ENCODE measurements at regions not wholly inside any gene's neighbourhood (a gene's known extent, or its start where the extent isn't known, plus 50 kb on each side); places are given as distances from the start of the nearest gene placed in this dataset.
"Not testable (repeated sequence)": the region's sequence is repeated elsewhere in the genome, so short reads cannot be mapped to it uniquely, and the experiment has no call there.

- DNase-seq (ENCODE audit: low spot score): no peak
Measured at GRCh38 chr7:17558135-17558534, 259.7 kb downstream of the AHR start.

DNA sequence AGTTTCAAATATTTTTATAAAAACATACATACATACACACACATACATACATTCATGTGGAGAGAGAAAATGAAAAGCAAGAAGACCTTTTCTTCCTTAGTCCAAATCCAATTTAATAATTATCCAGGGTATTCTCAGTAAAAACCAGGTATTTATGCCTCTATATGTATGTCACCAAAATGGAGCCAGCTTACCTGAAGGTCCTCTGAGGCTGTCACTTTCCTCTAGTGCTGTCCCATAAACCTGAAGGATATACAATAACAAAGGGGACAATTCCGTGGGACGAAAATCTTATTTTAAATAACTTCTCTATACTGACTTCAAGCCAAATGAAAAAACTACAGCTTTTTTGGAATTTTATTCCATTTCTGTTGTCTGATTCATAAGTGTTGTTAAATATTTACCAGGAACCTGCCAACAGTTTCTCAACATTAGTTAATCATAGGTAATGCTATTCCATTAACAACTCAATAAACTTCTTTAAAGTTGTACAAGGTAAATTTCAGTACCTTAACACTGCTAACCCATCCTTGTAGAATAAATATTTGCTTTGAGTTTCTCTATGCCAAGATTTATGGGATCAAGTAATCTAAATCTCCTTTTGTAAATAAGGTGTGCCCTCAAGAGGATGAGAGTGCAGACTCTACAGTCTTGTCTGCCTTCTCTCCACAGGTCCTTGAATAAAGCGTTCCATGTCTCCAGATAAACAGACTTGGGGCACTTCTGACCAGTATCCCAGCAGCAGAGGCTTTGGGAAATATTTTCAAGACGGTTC is 260.3 kb downstream of the AHR start:
- DNase-seq (ENCODE audit: low spot score): peak; percentile 93

DNA sequence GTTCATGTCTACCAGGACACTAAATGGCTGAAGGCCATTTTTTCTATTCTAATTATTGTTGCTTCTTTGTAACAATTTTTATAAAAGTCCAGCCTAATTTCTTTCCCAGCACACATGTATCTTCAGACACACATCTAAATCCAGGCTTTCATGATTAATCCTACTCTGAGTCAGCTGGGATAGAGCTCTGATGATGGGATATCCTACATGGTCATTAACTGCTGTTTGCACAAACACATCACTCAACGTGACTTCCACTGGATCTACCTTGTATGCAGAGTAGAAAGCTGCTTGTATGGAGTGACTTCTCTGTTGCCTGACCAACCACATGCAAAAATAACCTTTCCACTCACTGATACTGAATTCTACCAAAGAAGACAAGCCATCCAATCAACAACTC is 260.9 kb downstream of the AHR start:
- peak; percentile 59 for DNase-seq (ENCODE audit: low spot score)

DNA sequence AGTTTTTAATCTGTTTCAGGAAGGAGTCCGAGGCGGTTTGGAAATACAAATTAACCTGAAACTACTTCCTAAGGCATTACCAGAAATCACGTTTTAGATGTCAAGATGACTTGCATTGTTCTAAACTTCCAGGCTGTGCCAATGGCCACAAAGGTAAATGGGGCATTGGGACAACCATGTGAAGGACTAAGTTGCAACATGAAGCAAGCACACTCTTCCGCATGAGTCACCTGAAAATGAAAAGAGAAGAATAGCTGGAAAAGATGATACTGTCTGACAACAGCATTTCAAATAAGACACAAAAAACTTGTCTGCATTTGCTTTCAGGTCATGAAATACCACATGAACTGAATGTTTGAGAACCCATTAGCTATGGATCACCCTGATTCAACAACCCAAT is 262.1 kb downstream of the AHR start:
- DNase-seq (ENCODE audit: low spot score): no peak

GRCh38 chr7:17560966-17561365 is 262.5 kb downstream of the AHR start:
- DNase-seq (ENCODE audit: low spot score): no peak

GRCh38 chr7:17564678-17565212 is 266.3 kb downstream of the AHR start:
- peak; percentile 55 for DNase-seq (ENCODE audit: low spot score)

DNA sequence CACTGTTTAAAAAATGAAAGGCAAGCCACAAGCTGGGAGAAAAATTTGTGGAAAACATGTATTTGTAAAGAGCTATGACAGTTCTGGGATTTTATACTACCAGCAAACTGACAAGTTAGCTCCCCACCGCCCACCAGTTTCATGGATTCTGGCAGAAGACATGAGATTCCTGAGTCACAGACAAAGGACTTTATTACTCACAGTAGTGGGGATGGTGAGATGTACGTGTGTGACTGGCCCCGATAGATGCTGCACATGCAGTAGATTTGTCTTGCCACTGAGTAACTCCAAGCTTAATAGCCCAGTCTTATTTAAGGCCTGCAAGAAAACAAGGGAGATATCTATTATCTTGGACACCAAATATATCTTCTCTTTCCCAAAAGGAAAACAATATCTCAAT is 281.7 kb downstream of the AHR start:
- DNase-seq (ENCODE audit: low spot score): no peak

- no peak for DNase-seq (ENCODE audit: low spot score)
Measured at GRCh38 chr7:17580856-17581255, 282.4 kb downstream of the AHR start.

- no peak for DNase-seq (ENCODE audit: low spot score)
Measured at GRCh38 chr7:17581301-17581700, 282.8 kb downstream of the AHR start.

GRCh38 chr7:17582696-17583095 is 284.2 kb downstream of the AHR start:
- not testable (repeated sequence) for DNase-seq (ENCODE audit: low spot score)

- DNase-seq (ENCODE audit: low spot score): no peak
Measured at GRCh38 chr7:17583786-17584185, 285.3 kb downstream of the AHR start.

GRCh38 chr7:17584822-17585221 is 286.4 kb downstream of the AHR start:
- DNase-seq (ENCODE audit: low spot score): no peak

GRCh38 chr7:17586711-17587110 is 288.3 kb downstream of the AHR start:
- DNase-seq (ENCODE audit: low spot score): no peak

- DNase-seq (ENCODE audit: low spot score): no peak
Measured at GRCh38 chr7:17588730-17589129, 290.3 kb downstream of the AHR start.

- DNase-seq (ENCODE audit: low spot score): no peak
Measured at GRCh38 chr7:17589671-17590070, 291.2 kb downstream of the AHR start.

GRCh38 chr7:17590221-17590620 is 291.8 kb downstream of the AHR start:
- no peak for DNase-seq (ENCODE audit: low spot score)

GRCh38 chr7:17593819-17594419 is 295.5 kb downstream of the AHR start:
- DNase-seq (ENCODE audit: low spot score): no peak

GRCh38 chr7:17595546-17595945 is 297.1 kb downstream of the AHR start:
- no peak for DNase-seq (ENCODE audit: low spot score)

DNA sequence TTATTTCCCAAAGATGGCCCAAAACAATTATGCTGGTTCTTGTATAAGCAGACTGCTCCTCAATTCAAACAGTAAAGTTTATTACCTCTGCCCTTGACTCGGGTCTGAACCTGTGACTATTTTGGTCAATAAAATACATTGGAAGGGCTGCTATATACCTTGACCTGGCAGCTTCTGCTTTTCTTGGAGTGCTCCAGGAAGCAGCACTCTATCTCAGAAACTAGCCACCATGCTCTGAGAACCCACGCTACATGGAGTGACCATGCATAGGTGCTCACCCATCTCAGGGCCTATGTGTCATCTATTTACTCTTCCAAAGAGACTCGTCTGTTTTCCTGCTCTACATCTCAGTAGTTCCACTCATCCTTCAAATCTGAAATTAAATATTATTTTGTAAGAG is 299.9 kb downstream of the AHR start:
- DNase-seq (ENCODE audit: low spot score): no peak

- DNase-seq (ENCODE audit: low spot score): peak; percentile 76
Measured at GRCh38 chr7:17598846-17599245, 300.4 kb downstream of the AHR start.

DNA sequence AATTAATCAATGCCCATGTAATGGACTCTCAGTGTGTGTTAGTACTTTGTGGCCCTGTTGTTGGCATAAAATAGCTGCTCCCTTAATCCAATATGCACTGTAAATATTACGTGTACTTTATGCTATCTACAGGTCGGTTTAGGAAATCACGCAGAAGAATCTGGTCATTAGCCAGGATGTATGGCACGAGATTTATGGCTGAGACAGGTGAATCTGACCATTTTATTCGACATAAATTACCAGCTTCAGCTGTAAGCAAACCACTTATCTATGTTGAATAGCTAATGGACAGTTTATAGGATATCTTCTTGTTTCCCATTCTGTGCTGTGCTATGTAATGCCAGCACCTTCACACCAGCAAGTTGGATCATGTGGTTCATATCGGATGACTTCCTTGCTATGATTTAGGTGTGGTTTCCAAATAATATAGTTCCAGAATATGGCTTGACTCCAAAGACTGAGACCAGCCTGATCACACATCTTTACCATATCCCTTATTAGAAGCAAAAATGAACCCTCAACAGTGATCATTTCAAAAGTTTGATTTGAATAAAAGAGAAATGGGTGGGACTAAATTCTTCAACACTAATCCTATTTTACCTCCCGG is 301.4 kb downstream of the AHR start:
- DNase-seq (ENCODE audit: low spot score): no peak

DNA sequence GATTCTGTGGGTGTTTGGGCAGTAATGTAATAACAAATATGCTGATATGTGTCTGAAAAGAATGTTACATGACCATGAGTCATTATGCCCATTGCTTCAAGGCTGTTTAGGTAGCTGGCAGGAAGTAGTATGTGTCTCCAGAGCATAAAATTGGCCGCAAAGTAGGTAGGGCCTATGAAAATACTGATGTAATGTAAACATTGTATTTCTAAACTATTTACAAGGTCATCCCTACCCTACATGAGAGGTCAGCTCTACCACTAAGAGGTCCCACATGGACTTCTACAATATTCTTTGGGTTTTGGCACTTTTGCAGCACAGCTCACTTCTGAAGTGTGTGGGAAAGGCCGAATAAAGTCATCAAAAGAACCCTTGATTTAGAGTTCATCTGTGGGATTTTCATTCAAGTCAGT is 301.9 kb downstream of the AHR start:
- peak; percentile 95 for DNase-seq (ENCODE audit: low spot score)

DNA sequence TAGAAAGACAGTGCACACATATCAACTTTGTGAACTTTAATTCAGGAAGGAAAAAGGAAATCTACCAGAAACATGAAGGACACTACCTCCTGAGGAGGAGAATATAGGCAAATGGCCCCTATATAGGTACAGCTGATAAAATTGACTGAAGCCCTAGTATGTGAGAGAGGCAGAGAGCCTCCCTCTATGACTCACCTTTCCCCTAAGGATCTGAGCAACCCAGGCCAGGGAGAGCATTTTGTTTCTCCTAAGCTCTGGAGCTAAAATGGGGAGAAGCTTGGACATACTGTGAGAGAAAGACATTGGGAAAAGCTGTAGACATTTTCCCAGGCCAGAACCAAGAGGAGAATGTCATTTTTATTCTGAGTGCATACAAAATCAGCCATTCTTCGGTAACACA is 303.5 kb downstream of the AHR start:
- DNase-seq (ENCODE audit: low spot score): no peak

Measured in LoVo (cell line).